ENCODE measurements at regions not wholly inside any gene's neighbourhood (a gene's known extent, or its start where the extent isn't known, plus 50 kb on each side); places are given as distances from the start of the nearest gene placed in this dataset.

DNA sequence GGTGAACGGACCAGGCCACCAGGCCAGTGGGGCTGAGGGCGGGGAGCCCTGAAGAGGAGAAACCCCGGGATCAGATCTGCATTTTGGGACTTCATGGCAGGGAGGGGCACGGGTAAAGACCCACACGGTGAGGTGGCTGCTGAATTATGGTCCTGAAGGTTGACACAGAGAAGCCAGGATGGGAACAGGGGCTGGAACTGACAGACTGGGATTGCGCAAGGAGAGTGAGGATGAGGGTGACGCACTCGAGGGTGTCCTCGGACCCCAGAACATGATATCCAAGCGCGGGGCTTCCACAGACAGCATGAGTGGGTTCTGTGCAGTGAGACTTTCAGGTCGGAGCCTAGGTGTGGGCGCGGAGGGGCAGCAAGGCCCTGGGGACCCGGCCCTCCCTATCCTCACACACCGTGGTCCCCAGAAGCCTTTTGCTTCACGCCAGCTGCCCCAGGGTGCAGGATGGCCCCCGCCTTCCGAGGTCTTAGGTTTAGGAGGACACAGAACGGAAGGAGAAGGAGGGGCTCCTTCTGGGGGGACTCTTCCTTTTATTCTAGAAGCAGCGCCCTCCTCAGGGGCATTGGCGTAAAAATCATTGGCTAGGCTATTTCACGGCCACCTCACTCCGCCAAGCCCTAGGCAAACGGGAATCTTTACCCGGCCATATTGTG is 416.8 kb upstream of the HS6ST1 start:
- no peak for DNase-seq

DNA sequence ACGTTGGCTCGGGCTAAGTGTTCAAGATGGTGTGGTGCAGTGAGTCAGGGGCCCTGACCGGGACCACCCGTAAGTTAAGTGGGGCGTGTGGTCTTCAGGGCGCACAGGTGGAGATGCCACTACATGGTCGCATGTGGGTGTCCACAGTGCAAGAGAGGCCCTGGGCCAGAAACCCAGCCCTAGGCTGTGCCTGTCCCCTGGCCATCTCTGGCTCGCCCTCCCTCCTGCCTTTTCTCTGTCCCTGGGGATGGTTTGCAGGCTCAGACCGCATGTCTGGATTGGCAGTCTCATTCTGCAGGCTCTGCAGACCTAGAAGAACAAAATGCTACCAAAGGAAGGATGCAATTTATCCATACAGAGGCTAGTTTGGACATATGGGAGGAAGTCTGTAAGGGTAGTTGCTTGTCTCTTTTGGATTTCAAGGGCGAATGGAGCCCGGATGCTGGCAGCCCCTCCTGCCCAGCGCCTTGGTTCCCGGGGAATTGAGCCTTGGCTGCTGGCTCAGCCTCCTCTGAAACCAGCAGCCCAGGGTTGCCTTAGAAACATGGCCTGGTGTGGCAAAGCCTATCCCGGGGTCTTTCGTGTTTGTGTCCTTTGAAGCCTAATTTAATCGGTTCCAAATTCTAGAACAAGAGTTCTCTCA is 417.5 kb upstream of the HS6ST1 start:
- DNase-seq, result no peak

DNA sequence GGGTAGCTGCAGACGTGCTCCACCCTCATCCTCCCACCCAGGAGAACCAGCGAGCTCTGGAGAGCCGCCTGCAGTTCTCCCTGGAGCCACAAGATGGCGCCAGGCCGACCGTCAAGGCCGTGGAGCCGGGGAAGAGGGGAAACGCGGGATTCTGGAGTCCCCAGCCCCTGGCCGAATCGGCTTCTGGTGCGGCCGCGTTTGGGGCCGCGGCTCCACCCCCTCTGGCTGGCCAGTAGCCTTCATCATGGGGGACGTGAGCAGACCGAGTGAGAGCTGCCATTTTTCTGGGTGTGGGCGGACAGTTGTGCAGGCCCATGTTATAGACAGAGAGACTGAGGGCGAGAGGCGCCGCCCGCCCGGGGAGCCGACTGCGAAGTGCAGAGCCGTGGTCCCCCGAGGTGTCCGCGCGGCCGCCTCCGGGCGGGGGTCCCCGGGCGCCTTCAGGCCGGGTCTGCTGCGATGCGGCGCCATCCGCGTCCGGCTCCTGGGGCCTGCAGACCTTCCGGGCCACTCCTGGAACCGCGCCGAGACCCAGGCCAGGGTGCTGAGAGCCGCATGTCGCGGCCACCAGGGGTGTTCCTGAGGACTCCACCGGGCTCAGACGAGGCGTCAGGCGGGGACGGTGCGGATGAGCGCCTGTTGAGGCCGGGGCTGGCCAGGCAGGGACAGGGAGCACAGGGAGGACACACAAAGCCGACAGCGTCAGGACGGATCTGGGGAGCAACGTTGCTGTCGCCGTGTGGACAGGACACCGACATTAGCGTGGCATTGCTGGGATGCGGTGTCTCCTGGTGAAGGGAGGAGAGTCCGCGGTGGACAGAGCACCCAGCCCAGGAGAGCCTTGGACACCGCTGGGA is 418.2 kb upstream of the HS6ST1 start:
- peak; percentile 91 for DNase-seq

DNA sequence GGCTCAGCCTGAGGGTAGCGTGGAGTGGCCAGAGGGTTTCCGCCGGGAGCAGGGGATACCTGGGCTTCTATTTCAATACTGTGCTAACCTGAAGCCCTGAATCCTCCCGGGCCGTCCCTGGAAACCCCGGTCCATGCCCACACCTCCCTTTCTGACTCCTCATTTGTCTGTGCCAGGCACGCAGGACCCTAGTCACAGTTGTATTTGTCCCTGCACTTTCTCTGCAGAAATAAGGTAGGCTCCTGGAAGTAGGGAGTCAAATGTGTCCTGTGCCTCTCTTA is 418.8 kb upstream of the HS6ST1 start:
- no peak for DNase-seq

DNA sequence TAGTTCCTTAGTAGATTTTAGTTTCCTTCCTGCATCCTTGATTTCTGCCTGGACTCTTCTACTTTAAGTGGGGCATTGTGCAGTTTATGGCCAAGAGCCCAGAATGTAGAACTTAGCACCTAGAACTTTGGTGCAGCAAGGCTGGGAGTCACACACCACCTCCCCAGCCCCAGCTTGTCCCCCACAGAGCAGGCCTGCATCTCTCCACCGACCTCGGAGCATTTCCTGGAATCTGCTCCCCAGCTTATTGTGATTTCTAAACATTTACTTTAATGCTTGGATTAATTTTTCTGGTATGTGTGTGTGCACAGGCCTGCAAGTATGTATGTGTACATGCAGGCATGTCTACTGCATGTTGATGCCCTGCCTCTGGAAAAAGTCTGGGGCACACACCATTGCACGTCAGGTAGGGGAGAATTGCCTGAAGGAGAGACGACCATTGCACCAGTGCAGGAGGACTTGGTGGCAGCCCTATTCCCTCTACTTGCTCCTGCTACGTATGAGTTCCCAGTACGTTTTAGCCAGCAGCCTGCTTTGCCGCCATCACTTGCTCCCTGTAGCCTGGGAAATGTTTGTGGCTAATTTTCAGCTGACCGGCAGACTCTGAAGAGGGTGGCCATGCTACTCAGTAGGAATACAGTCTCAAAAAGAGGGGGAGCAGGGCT is 419.9 kb upstream of the HS6ST1 start:
- DNase-seq, result no peak

DNA sequence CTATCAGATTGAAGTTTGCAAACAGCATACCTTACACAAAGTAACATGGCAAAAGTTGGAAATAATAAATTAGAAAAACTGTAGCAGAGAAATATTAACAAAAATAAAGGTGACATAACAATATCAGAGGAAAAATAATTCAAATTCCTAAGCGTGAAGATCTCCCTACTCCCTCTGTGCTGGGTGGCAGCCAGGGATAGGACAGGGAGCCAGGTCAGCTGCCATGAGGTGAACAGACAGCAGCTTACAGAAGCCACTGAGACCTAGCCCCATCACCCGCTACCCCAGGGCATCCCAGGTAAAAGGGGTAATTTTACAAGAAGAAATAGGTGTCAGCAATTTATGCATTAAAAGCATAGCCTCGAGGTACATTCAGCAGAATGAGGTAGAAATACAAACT is 423.8 kb upstream of the HS6ST1 start:
- no peak for DNase-seq

DNA sequence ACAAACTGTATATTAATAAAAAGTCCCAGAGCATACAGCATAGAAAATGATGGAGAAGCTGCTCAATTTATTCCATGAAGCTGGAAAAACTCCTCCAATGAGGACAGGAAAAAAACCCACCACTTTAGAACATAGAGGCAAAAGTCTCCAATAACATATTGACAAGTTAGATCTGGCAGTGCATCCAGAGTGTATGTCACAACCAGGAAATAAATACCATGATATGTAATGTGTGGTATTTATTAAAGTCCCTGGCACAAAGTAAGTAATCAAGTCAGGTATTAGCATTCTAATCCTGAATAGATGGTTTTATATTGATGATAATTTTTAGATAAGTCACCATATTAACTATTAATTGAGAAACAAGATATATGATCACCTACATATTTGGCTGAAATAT is 427.3 kb upstream of the HS6ST1 start:
- DNase-seq, result no peak

DNA sequence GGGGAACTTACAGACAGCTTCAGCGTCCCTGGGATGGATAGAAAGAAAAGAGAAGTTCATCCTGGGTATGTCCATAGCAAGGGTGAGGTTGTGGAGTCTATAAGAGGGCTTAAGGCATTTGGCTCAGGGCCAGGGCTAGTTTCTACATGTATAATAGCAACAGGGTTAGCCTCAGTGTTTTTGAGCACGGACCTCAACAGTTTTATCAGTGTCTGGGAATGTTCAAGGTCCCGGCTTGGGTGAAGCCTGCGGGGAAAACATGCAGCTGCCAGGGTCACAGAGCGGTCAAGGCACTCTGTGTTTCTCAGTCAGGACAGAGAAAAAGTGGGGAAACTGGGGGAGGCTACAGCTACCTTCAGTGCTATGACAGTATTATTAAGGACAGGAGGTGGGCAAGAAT is 427.7 kb upstream of the HS6ST1 start:
- no peak for DNase-seq

DNA sequence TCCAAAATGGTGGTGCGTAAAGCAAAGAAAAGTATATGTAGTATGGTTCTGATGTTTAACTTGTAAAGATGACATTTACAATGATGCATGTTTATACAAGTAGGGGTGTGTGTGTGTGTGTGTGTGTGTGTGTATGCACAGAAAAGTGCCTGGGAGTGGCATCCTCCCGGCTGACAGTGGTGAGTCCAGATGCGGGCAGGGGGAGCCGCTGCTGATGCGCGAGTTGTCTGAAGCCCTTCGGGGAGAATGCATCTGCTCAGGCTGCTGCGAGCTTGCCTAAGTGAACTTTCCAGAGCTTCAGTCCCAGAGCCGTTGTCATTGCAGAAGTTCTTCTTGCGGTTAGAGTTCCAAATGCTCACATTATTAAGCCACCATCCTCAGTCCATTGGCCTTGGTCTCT is 429.7 kb upstream of the HS6ST1 start:
- no peak for DNase-seq

DNA sequence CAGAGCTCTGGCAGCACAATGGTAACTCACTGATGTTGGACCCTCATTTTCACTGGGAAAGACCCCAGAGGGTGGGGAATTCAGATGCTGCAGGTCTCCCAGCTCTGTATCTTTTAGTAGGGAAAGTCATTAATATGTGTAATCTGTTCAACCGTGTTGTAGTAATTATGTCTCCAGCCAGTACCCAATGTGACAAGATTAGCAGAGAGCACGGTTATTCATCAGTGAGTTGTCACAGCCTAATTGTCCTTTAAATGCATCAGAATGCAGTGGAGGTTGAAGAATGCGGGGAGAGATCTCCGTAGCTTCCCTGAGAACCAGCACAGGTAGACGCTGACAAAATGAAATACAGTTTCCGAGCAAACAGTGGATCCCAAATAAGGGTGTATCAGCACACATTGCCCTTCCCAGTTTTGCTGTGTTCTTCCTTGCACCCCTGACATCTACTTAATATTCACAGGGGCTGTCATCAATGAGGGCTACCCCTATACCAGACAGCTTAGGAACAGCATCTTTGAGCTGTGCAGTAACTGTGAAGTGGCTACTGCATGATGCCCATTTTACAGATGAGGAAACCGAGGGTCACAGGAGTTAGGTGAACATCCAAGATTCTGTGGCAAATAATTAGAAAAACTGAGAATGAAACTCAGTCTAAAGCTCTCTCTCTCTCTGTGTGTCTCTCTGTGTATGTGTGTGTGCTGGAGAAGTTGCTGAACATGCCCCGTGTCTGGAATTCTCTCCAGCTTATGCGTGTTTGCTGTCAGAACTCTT is 430.4 kb upstream of the HS6ST1 start:
- no peak for DNase-seq

DNA sequence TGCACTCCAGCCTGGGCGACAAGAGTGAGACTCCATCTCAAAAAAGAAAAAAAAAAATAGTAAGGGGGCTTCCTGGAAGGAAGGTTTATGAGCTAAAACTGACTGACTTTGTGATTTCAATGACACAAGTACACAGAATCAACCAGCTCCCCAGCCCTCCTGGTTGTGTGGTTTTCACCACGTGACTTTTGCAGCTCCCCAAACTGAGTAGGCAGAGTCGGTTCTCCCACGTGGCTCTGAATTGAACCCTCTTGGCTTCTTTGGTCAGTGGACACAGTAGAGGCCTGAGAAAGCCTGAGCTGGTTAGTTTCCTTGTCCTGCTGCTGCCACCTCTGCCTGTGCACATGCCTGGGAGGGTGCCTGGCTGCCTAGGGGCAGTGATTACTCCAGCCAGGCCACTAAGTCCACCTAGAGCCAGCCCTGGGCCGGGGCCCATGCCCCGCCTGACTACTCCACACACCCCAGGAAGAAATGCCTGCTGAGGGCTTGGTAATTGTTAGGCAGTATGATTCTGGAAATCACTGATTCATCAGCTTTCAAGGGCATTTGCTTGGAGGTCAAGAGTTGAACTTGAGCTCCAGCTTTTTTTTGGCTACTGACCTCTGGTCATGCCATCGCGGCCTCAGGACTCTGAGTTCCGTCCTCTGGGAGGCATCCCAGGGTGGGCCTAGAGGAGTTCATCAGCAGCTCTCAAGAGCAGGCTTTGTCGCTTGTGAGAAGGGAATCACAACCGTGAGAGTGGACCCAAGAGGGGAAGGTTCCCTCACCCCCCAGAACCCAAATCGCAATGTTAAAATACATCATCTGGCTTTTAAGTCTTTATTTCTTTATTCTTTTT is 431.9 kb upstream of the HS6ST1 start:
- DNase-seq, result no peak

DNA sequence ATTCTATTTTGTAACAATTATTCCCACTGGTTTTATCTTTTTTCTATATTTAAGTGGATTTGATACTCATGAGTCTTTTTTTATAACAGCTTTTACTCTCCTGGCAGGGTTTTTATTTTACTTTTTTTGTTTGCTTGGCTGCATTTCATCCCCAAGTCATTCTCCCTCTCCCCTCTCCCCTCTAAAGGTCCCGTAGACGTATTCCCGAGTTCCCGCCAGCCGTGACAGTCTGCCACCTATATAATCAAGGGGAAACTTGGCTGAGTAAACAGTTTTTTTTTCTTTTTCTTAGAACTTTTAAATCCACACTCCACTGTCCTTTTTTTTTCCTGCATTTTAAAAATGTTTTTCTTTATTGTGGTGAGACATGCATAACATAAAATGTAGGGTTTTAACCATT is 433.1 kb upstream of the HS6ST1 start:
- no peak for DNase-seq

DNA sequence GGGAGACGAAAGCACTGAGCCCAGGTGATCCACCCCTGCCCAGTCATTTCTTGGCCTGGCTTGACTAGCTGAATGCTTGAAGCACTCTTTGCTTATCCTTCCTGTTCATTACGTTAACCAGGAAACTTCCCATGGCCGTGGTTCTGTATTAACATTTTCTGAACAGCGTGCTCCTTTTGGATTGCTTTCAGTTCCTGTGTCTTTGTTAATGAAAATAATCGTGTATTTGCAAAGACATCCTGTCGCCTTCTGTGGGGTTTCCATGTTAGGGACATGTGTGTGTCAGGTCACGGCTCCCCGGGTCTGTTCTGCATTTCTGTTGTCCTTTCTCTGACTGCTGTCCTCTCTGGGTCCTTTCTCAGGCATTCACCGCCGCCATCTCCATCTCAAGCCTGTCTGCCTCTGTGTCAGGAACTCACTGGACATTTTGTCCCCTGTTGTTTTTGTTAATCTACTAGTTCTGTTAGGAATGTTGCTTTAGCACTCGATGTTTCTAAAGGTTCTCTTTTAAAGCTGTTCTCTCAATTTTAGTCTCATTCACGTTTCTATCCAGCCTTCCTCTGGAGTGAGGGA is 434.1 kb upstream of the HS6ST1 start:
- DNase-seq, result no peak

DNA sequence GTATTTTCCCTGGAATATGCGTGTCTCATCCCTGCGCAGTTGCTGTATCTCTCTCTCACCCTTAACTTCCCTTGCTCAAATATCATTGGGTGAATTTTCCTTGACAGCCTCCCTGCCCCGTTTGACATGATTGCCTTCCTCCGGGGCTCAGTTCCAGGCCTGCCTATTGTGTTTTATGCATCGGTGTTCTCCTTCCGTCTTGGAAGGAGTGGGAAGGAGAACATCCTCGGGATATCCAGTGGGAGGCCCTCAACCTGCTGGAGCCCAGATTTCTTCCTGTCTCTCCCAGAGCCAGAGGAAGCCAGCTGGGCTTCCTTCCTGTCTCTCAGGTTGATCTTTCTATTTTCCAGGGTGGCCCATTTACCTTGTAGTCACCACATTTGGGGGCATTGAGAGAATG is 434.7 kb upstream of the HS6ST1 start:
- DNase-seq, result no peak

DNA sequence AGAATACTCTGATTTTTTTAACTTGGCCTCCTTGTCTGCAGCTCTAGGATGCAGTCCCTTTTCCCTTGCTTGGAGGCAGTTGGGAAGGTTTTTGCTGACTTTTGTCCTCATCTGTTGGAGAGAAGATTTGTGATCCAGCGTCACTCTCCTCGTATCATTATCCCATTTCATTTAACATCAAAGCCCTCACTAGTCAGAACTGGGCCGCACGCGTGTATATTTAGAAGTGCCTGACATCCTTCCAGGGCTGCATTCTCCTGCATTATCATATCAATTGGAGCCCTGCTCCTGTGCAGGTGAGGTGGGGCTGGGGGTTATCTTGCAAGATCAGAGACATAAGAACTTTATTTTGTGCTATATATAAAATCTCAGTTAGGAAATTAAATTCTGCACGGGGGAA is 435.1 kb upstream of the HS6ST1 start:
- DNase-seq, result no peak

DNA sequence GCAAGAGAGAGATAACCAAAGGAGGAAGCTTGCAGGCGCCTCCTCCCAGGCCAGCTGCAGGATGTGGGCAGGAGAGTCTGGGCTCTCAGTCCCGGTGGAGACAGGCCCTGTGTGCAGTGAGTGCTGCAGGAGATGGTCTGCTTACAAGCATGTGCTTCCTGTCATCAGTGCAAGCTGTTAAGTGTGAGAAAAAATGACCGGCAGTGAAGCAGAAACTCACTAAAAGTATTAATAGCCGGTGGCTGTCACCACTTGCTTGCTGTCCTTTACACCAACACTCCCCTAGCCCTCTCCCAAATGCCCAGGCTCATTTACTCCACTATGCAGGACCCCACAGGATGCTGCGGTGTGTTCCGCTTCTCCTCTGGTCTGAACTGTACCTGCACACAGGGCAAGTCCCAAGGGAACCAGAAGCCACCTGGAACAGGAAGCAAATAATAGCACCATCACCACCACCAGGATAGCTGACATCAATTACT is 435.6 kb upstream of the HS6ST1 start:
- peak; percentile 79 for DNase-seq

DNA sequence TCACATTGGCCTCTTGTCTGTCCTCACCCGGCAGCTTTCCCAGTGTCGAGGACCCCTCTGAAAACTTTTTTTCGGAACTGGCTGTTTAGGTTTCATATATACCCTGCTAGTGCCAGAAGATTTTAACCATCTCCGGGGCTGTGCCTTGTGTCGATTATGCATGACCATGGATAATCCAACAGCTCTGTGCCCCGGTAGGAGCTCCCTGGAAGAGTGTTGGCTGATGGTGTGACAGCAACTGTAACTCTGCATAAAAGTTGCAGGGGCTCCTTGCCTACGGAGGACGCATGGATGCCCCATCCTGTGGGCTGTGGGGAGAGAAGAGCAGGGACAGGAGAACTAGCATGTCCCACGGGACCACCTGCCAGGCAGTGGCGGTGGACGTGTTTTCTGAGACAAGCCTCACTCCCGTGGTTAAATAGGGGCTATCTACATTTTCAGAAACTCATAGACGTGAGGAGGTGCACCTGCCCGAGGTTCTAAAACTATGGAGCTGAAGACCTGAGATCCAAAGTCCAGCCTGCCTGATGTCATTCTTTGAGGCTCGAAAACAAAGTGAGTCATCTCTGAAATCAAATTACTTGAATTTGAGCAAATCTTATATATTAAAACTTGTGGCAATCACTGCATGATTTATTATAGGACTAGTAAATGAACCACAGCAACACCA is 437.2 kb upstream of the HS6ST1 start:
- DNase-seq, result no peak

DNA sequence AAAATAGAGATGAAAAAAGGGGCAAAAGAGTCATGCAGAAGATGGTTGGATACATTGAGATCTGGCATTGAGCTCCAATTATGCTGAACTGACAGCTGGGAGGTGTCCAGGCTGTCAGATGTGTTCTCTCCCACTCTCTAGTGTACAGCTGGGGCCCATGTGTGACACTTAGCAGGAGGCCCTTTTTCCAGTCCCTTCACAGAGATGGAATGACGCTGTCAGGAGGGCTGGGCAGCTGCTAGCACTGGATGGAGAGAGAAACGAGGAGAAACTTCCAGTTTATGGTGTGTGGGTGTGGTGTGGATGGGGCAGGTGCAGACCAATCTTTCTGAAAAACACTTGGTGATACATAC is 437.7 kb upstream of the HS6ST1 start:
- DNase-seq, result no peak

DNA sequence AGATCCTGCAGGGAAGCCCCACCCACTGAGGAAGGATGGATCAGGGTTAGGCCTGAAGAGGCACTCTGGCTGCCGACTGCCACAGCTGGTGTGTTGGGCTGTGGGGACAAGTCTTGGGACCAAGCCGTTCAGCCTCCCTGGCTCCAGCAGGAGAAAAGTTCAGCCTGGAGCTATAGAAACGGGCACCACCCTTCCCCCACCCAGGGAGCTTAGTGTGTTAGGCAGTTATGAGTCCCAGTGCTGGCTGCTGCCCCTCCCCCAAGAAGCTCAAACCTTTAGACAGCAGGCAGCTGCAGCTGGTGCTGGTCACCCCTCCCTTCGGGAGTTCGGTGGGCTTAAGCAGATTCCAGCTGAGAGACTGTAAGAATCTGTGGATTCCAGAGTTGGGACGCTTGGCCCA is 447.1 kb upstream of the HS6ST1 start:
- peak; percentile 38 for DNase-seq

DNA sequence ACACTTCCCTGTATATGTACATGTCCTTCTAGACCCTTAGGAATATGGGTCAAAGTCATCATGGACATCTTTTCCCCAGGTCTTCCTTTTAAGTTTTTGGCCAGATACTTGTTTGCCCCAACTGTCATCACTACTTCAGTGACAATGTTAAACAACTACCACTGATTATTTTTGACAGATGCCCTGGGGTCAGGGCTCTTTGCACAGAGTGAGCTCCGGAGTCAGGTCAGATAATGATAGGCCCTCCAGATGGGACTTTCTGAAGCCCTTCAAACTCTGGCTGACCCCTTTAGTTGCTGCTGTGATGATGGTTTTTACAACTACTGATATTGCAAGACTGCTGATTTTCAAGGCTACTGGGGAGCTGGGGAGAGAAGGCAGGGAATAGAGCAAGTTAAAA is 449.4 kb upstream of the HS6ST1 start:
- no peak for DNase-seq
